Esophagus (tissue), 2 donors: ENCODE measurements at regions not wholly inside any gene's neighbourhood (a gene's known extent, or its start where the extent isn't known, plus 50 kb on each side); places are given as distances from the start of the nearest gene placed in this dataset.

Experiments
- H3K27ac ChIP-seq, 2 donors: one replicate each; pipeline ENCODE4 v1.5.1; 2013; ENCODE audit warnings: low read depth in 2 of 2, mild to moderate bottlenecking in 2 of 2, inconsistent platforms in 1 of 2, low read length in 1 of 2, moderate library complexity in 1 of 2
- H3K27me3 ChIP-seq, 2 donors: one replicate each; pipeline ENCODE4 v1.6.1; 2013; ENCODE audit warnings: low read length in 2 of 2, control low read depth in 1 of 2, mild to moderate bottlenecking in 1 of 2; ENCODE audit not compliant: insufficient read depth in 2 of 2, control insufficient read depth in 1 of 2
- H3K36me3 ChIP-seq, 2 donors: one replicate each; pipeline ENCODE4 v1.6.1; 2013; ENCODE audit warnings: low read length in 1 of 2; ENCODE audit not compliant: control insufficient read depth in 2 of 2, insufficient read depth in 2 of 2
- H3K4me1 ChIP-seq, 2 donors: one replicate each; pipeline ENCODE4 v1.6.1; 2013; ENCODE audit warnings: low read length in 1 of 2; ENCODE audit not compliant: control insufficient read depth in 2 of 2, insufficient read depth in 2 of 2
- H3K4me3 ChIP-seq, 2 donors: one replicate each; pipeline ENCODE4 v1.5.1; 2013; ENCODE audit warnings: low read length in 2 of 2, mild to moderate bottlenecking in 2 of 2, low read depth in 1 of 2, moderate library complexity in 1 of 2
- H3K9me3 ChIP-seq, 2 donors: one replicate each; pipeline ENCODE4 v1.6.1; 2013; ENCODE audit warnings: mild to moderate bottlenecking in 2 of 2, low read depth in 1 of 2, low read length in 1 of 2, moderate library complexity in 1 of 2; ENCODE audit not compliant: control insufficient read depth in 2 of 2, insufficient read depth in 1 of 2
- WGBS, 2 donors: extraction: QIAGEN DNeasy Blood & Tissue Kit; methylation state at CpG; one replicate each; pipeline ENCODE4 v1.1.7; 2013; 5-methylcytosine and 5-hydroxymethylcytosine counted together
- donor health status: healthy with polysubstance abuse.
- donor health status: Bipolar disorder and iron deficiency.

DNA sequence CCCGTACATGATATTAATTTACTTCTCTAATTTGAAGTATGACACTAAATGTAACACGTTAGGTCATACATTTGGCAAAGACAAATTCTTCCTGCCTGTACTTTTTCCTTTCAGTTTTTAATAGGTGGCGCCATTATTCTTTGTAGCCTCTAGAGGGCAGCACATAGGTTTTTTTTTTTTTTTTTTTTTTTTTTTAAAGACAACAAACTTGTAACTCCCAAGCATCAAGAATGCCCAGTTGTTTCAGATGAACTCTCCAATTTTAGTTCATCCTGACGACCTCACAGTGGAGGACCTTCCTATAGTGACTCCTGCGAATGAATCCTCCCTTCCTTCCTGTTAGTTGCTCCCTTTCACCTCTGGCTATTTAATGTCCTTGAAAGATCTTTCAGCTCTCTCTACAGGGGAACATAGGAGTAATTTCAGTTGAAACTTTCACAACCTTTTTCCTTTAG, 139.3 kb upstream of the HDAC9 start:
- 5 to 8% methylated on average over 5 of the region's 5 CpGs for WGBS, 2 donors

DNA sequence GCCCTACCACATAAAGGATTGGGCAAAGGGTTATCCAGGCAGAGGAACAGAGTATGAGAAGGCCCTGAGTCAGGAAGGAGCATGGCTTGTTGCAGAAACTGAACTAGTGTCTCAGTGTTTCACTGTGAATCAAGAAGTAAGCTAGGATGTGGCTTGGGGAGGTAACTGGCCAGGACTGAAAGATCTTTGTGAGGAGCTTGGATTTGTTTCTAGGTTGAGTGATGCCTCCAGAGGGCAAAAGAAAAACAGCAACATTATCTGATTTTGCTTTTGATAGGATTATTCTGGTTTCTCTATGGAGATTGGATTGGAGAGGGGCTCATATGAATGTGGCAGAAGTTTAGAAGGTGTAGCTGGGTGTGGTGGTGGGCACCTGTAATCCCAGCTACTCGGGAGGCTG, 137.9 kb upstream of the HDAC9 start:
- H3K9me3 ChIP-seq = no peaks in the 10 kb centered on the region
- no peaks in the 10 kb centered on the region for H3K27me3 ChIP-seq
- no peaks in the 10 kb centered on the region for H3K4me1 ChIP-seq
- no peak overlapping the region for H3K27ac ChIP-seq
- no peaks in the 10 kb centered on the region for H3K36me3 ChIP-seq
- H3K4me3 ChIP-seq = no peak overlapping the region
- WGBS, 2 donors = 88% methylated on average over 1 of the region's 1 CpG

More for the DNA sequence above, 139.3 kb upstream of the HDAC9 start:
- Histone ChIP-seq H3K9me3 (no peaks in the 10 kb centered on the region), H3K27ac (no peak overlapping the region), H3K27me3 (no peaks in the 10 kb centered on the region), H3K4me1 (no peaks in the 10 kb centered on the region), H3K36me3 (no peaks in the 10 kb centered on the region), H3K4me3 (no peak overlapping the region)

DNA sequence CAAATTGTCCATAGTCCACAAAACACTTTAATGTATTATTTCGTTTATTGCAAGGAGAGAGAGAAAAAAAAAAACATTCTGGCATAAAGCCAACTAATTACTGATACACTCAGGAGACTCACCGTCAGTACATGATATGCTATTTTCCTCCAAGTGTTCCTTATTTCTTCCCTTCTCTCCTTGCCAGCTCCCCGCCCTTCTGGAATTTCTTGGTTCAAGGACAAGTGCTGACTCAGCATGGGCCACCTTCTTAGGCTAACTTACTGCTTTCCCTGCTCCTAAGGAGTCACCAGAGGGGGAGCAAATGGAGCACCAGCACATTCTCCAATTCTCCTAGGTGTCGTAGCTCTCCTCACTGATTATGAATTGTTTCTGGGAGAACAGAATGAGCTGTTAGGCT, 133.8 kb upstream of the HDAC9 start:
- Histone ChIP-seq H3K36me3 (no peaks in the 10 kb centered on the region), H3K27ac (no peak overlapping the region), H3K4me3 (no peak overlapping the region), H3K27me3 (no peaks in the 10 kb centered on the region), H3K9me3 (no peaks in the 10 kb centered on the region), H3K4me1 (no peaks in the 10 kb centered on the region)
- WGBS, 2 donors = 49 to 59% methylated on average over 4 of the region's 4 CpGs

DNA sequence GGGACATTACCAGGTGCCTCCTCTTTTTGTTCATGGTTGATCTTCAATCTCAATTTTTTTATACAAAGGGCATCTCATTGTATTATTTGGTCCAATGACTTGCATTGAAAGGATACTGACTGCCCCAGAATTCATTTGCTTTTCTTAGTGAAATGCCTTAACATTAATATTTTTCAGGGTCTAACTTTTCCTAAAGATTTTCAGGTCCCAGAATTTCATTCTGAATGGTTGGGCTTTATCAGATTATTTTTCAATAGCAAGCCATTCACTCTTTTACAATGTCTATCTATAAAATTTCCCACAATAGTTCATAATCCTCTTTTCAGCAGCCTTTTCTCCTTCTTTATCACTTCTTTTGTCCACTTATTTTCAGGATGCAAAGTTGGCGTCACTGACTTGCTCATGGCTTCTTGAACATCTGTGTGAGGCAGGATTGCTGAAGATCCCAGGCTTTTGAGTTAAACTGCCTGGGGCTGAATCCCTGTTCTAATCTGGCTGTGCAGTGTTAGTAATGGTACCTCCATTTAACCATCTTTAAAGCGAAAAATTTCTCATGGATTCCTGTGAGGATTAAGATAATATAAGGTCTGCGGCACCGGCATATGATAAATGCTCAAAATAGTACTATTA, 131.7 kb upstream of the HDAC9 start:
- H3K9me3 ChIP-seq = no peaks in the 10 kb centered on the region
- H3K4me1 ChIP-seq = no peaks in the 10 kb centered on the region
- WGBS, 2 donors = 90 to 92% methylated on average over 4 of the region's 4 CpGs
- no peaks in the 10 kb centered on the region for H3K36me3 ChIP-seq
- no peak overlapping the region for H3K27ac ChIP-seq
- no peak overlapping the region for H3K4me3 ChIP-seq
- H3K27me3 ChIP-seq = no peaks in the 10 kb centered on the region

DNA sequence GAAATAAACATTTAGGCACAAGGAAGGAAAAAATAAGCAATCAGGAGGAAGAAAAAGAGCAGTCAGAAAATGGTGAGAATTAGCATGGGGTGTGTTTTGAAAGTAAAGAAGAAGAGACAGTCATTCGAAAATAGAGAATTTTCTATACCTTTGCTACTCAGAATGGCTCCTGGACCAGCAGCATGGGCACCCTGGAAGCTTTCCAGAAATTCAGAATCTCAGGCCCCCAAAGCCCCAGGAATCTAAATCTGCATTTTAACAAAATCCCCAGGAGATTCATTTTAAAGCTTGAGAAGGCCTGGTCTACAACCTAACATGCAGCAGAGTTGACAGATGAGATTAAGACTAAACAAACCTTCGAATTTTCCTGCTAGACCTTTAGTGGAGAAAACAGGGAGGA, 131.2 kb upstream of the HDAC9 start:
- H3K4me1 ChIP-seq = no peaks in the 10 kb centered on the region
- WGBS, 2 donors = 70 to 84% methylated on average over 2 of the region's 2 CpGs
- no peaks in the 10 kb centered on the region for H3K36me3 ChIP-seq
- no peak overlapping the region for H3K4me3 ChIP-seq
- H3K27me3 ChIP-seq = no peaks in the 10 kb centered on the region
- no peak overlapping the region for H3K27ac ChIP-seq
- H3K9me3 ChIP-seq = no peaks in the 10 kb centered on the region

DNA sequence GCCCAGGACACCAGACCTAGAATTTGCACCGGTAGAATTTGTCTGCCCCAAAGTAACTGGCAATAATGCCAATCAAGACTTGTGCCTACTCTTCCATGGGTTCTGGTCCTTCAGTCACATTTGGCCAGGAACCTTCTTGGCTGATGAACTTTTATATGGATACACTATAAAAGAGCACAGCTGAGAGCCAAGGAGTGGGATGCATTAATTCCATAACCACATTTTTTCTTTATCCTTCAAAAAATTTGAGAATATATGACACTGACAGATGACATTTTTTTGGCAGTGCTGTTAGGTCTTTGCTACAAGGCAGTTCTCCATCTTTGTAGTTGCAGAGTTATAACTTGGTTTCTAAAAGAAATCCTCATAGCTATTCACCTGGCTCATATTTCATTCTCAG, 129.2 kb upstream of the HDAC9 start:
- WGBS, 2 donors = 77 to 79% methylated on average over 1 of the region's 1 CpG
- no peak overlapping the region for H3K4me3 ChIP-seq
- no peaks in the 10 kb centered on the region for H3K9me3 ChIP-seq
- no peaks in the 10 kb centered on the region for H3K27me3 ChIP-seq
- H3K4me1 ChIP-seq = no peaks in the 10 kb centered on the region
- no peak overlapping the region for H3K27ac ChIP-seq
- no peaks in the 10 kb centered on the region for H3K36me3 ChIP-seq

DNA sequence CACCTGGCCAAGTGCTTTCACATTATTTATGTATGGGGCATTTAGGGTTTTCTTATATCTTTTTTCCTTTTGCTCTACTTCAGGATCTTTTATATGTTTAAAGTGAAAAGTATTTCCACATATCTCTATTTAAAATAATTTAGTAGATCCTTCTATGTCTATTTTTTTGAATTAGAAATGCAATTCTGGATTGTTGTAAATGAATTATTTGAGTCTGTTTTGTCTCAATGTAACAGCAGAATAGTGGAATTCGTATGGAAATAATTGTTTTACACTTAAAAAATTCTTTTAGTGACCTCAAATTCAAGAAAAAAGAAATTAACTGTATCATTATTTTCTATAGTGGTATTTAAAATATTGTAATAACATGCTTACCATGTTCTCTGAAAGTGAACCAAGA, 126.5 kb upstream of the HDAC9 start:
- H3K4me1 ChIP-seq = no peaks in the 10 kb centered on the region
- H3K4me3 ChIP-seq = no peak overlapping the region
- H3K9me3 ChIP-seq = no peaks in the 10 kb centered on the region
- no peaks in the 10 kb centered on the region for H3K36me3 ChIP-seq
- 63 to 85% methylated on average over 1 of the region's 1 CpG for WGBS, 2 donors
- H3K27me3 ChIP-seq = no peaks in the 10 kb centered on the region
- H3K27ac ChIP-seq = no peak overlapping the region

DNA sequence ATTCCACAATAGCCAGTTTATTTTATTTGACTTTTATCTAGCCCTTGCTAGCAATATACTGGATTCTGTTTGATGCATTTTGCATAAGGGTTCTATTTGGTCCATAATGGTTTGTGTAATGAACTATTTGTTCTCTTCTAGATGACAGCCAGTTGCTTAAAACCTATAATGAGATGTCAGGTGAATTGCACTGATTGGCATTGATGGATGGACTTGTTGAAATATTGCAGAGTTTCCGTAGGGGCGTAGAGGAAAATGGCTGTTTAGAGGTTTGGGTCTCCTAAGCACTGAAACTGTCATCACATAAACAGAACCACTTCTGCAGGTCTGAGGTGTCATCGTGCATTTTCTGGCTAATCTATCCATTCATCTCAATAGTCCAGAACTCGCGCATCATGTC, 124.9 kb upstream of the HDAC9 start:
- H3K27me3 ChIP-seq = no peaks in the 10 kb centered on the region
- H3K36me3 ChIP-seq = no peaks in the 10 kb centered on the region
- 86 to 87% methylated on average over 5 of the region's 5 CpGs for WGBS, 2 donors
- no peaks in the 10 kb centered on the region for H3K4me1 ChIP-seq
- no peak overlapping the region for H3K4me3 ChIP-seq
- H3K9me3 ChIP-seq = no peaks in the 10 kb centered on the region
- no peak overlapping the region for H3K27ac ChIP-seq

DNA sequence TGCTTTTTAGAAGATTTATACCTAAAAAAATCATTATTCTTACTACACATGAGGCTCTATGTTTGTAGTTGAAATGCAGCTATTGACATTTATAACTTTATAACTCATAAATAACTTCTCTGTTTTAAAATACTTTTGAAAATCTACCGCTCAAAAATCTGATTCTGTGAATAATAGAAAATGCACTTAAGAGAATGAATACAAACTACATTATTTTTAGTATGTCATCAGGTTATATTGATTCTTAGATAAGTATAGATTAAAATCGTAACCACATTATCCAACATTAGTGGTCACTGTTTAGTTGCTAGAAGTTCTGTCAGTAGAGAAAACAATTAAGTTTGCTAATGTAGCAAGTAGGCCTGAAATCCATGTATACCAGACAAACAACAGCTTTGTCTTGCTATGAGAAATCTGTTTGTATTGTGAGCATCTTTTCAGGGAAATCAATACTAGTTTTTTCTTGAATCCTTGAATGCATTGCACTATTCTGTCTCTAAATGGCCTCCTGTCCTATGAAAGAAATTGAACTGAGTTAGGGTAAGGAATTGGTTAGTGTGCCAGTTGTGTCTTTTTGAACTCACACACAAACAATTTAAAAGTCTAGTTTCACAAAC, 116.5 kb upstream of the HDAC9 start:
- H3K4me3 ChIP-seq = no peak overlapping the region
- H3K9me3 ChIP-seq = no peaks in the 10 kb centered on the region
- no peaks in the 10 kb centered on the region for H3K27me3 ChIP-seq
- H3K4me1 ChIP-seq = no peaks in the 10 kb centered on the region
- no peak overlapping the region for H3K27ac ChIP-seq
- 77 to 87% methylated on average over 2 of the region's 2 CpGs for WGBS, 2 donors
- H3K36me3 ChIP-seq = no peaks in the 10 kb centered on the region

DNA sequence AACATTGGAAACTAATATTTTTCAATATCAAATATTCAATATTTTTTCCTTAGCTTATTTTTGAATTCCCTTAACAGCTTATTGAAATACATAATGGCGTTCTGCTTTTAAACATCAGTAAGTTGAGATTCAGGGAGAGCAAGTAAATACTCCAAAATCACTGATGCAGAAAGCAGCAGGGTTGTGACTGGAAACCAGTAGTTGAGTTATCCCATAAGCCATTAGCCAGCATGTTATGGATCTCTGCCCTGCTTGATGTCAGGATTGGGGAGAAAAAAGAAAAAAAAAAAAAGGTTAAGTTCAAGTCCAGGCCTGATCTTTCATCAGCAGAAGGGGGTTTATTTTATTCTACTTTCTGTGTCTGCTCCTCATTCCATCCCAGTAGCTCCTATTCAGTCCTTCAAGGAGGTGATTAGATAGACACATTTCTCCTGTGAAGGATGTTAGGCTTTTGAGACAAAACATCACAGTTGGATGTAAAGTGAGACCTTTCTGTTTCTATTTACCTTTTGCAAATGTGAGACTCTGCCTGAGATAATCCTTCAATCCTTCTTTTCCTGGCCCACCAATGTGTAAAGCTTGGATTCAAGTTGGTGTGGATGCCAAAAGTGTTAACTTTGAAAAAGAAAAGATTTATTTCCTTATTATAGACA, 110.9 kb upstream of the HDAC9 start:
- H3K4me3 ChIP-seq = no peak overlapping the region
- H3K9me3 ChIP-seq = no peaks in the 10 kb centered on the region
- no peaks in the 10 kb centered on the region for H3K36me3 ChIP-seq
- H3K4me1 ChIP-seq = no peaks in the 10 kb centered on the region
- WGBS, 2 donors = 58 to 67% methylated on average over 1 of the region's 1 CpG
- H3K27ac ChIP-seq = no peak overlapping the region
- H3K27me3 ChIP-seq = no peaks in the 10 kb centered on the region
